NCI-H526 treated with DMSO at 0.1 percent for 48 hours (cell line): ENCODE measurements at regions not wholly inside any gene's neighbourhood (a gene's known extent, or its start where the extent isn't known, plus 50 kb on each side); places are given as distances from the start of the nearest gene placed in this dataset.
"Not testable (repeated sequence)": the region's sequence is repeated elsewhere in the genome, so short reads cannot be mapped to it uniquely, and the experiment has no call there.

Source experiments
- DNase-seq: peaks from one replicate; lab custom pipeline; 2025; lab: John Stamatoyannopoulos, UW

DNA sequence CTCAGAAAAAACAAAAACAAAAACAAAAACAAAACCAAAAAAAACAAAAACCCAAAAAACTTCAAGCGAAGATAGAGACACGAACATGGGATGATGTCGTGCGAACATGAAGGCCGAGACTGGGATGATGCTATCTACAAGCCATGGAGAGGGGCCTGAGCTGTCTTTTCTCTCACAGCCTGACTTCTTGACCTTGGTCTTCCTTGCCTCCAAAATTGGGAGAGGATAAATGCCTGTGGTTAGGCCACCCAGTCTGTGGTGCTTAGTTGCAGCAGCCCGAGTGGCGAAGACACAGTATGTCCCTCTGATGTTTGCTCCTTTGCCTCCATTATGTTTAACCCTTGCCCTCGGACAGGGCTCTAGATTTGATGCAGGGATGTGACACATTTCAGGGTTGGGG is 130.4 kb upstream of the BASP1 start:
- DNase-seq = no peak

- DNase-seq = no peak
Observed at GRCh38 chr5:17088051-17088450, 129.4 kb upstream of the BASP1 start.

GRCh38 chr5:17089001-17089400 is 128.4 kb upstream of the BASP1 start:
- no peak for DNase-seq

GRCh38 chr5:17089690-17090089 is 127.7 kb upstream of the BASP1 start:
- DNase-seq = no peak

GRCh38 chr5:17090839-17091238 is 126.6 kb upstream of the BASP1 start:
- no peak for DNase-seq

DNA sequence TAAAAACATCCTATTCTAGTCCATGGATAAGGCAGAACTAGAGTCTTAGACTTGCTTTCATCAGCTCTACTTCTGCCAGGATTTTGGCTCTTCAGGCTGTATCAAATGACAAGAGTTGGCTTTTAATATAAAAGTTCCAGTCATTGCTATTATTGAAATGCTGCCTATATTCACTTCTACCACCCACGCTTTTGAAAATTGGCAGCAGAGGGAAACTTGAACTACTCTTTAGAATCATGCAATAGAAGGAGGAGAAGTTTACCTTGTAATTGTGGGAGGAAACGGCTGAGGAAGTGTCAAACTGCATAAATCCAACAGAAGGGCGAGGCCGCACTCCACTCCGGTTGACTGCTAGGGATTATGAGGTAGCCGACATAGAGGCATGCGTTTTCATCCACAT is 122.6 kb upstream of the BASP1 start:
- no peak for DNase-seq

DNA sequence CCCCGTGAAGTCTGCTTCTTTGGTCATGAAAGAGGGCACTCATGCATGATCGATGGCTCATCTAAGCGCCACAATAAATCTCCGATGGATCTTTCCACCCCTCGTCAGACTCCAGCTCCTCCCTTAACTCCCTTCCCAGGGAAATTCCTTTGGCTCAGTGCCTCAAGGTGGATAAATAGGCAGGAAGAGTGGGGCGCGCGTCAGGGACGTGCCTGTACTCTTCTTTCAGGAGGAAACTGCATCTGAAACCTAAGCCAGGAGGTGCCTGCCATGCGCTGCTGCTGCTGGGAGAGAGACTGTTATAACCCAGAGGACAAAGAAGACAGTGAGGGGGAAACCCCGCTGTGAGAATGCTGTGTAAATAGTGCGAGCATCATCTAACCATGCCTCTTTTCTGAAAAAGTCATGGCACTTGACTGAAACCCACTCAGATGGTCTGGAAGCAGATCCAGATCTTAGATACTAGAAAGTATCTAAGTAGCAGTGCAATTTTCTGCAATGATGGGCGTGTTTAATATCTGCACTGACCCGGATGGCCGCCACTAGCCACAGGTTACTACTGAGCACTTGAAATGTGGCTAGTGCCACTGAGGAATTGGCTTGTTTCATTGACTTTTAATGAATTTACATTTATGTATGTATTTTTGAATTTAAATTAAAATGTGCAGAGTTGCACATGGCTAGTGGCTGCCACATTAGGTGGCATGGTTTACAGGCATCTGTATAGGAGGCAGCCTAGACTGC is 120.3 kb upstream of the BASP1 start:
- DNase-seq = no peak

GRCh38 chr5:17099946-17100345 is 117.5 kb upstream of the BASP1 start:
- no peak for DNase-seq

DNA sequence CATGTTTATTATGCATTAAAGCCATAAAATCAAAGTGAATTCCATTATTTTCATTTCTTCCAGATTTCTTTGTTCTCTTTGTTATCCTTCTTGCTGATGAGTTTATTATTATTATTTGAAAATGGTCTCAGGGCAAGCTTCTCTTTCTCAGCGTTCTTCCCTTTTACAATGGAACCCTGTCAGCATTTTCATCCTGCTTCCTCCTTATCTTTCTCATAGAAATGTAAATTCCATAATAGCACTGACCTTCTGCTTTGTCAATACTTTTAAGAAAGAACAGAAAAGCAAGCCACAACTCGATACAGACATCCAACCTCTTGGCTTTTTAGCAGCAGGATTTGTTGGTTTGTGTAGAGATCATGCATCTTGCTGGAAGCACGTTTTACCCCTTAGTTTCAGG is 114.0 kb upstream of the BASP1 start:
- DNase-seq = no peak

DNA sequence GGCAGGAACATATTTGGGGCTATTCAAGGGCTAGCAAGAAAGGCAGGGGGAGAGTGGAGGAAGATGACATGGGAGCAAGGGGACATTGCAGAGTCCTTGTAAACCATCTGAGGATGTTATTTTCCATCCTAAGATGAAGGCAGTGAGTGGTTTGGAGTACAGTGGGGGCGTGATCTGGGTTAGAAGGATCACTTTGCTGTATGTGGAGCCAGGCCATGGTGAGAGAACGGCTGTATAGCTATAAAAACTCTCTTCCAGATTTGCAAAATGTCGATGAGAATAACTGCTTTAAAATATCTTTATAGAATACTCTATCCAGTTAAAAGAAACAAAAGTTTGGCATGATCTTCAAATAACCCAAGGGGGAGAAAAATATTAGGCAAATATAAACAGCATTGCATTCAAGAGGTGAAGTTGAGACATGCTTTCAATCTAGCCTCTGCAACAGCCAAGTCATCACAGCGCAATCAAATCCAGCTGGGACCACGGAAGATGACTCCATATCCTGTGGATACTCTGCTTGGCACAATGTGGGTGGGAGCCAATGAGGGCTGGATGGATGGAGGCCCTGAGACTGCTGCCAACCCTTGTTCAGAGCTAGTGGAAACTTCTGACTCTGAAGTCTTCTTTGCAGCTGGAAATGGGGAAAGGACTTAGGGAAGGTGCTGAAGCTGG is 111.5 kb upstream of the BASP1 start:
- no peak for DNase-seq

GRCh38 chr5:17106521-17106920 is 110.9 kb upstream of the BASP1 start:
- DNase-seq = no peak

DNA sequence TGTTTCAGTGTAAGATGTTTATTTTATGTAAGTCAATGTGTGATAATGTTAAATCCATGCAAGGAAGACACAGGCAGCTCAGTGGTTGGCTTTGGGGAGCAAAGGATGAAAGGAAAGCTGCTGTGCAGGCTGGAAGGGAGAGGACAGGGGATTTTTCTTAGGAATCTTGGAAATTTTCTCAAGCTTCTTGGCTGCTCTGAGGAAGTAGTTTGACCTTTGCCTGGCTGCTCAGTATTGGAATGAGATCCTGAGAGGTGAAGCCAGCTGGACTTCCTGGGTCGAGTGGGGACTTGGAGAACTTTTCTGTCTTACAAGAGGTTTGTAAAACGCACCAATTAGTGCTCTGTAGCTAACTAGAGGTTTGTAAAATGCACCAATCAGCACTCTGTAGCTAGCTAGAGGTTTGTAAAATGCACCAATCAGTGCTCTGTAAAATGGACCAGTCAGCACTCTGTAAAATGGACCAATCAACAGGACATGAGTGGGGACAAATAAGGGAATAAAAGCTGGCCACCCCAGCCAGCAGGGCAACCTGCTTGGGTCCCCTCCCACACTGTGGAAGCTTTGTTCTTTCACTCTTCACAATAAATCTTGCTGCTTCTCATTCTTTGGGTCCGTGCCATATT is 105.2 kb upstream of the BASP1 start:
- DNase-seq = not testable (repeated sequence)

DNA sequence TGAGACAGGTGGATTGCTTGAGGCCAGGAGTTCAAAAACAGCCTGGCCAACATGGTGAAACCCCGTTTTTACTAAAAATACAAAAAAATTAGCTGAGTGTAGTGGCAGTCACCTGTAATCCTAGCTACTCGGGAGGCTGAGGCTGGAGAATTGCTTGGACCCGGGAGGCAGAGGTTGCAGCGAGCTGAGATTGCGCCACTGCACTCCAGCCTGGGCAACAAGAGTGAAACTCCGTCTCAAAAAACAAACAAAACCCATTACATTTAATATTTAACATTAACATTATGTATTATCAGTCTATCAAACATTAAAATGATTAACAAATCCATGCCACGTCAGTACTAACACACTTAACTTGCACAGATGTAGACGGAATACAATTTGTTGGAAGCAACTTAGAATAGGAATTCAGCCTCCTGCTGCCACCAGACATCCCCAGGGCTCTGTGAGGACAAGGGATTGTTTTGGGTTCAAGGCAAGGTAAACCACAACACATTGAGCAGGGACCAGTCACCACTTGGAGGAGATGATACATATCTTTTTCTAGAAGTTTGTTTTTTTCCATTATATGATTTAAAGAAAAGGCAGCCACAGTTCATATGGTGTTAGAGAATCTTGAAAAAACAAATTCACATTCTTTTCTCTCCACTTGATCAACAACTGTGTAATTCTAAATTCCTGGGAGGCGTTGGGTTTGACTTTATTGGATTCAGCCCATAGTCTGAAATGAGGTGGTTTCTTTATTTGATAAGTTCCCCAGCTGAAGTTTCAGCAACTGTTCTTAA is 104.1 kb upstream of the BASP1 start:
- DNase-seq = no peak

DNA sequence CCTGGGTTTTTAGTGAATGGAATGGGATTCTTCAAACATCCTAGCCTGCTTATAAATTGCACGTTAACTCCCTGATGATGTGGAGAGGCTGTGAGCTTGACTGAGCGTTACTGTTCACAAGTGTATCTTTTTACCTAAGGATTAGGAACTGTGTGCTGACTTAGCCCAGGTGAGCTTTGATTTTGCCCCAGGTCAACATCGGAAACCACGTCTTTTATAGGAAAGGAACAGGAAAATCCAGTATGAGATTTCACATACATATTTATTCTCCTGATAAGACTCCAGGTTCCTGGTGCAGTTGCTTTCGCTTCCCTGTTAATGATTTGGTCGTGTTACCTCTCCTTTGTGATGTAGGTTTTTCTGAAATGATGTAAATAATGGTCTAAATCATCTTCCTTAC is 103.2 kb upstream of the BASP1 start:
- no peak for DNase-seq

- no peak for DNase-seq
Observed at GRCh38 chr5:17114715-17115599, 102.5 kb upstream of the BASP1 start.

DNA sequence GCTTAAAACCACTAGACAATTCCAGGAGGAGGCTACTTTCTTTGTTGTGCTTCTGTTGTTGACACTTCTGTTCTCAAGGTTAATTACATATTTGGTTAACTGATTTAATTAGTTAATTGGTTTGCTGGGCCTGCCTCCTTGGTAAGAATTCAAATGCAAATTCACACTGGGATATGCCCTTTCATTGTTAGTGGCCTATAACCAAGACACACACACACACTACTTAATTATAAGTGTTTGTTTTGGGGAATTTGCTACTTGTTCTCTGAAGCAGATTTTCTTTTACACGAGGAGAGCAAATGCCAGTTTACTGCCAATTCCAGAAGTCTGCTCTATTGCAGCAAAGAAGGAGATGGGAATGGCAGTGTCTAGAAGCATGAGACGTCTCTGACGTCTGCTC is 101.6 kb upstream of the BASP1 start:
- DNase-seq = no peak

DNA sequence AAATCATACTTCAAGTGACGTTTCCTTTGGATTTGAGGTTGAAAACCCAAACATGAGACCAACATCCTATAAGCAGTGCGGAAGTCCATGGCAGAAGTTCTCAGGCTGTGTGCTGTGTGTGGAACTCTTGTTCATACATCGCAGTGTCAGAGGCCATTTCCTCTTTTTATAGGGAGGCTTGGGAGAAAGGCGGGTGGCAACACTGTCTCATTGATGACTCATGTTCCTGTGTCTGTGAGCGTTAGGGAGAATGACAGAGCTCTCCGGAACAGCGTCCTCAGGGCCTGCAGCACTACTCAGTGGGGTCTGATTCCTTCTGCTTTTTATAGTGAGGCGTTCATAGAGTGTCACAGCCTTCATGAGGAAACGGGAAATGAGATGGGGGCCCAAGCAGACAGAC is 98.8 kb upstream of the BASP1 start:
- no peak for DNase-seq

DNA sequence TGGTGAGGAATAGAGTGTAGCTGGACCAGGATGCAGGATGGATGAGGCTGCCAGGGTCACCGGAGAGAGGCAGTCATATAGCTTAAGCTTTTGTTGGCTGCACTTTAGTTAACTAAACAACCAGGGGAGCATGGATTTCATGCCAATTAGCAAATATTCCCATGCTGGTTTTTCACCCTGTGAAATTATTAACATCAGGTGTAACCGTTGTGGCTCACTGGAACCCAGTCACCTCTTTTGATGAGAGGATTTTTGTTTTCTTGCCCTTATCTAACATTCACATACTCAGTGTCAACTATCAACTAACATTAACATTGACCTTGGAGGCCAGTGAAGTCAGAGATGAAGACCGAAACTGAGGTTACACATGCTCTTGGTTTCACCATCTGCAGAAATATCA is 97.2 kb upstream of the BASP1 start:
- no peak for DNase-seq

DNA sequence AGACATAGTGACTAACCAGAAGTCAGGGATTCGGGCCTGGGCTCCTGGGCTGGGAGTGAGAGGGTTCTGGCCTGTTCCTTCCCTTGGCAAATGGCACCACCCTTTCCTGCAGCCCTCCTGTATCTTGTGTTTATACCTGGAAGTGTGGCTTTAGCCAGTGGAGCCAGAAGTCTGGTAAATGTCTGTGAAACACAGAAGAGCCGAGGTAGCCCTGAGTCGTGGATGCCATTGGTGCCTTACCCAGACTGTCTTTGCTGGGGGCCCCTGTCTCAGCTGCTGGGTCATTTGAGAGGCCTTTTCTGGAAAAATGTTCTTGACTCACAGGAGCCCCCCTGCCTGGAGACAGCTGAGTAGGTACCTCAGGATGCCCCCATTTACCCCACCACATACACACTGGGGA is 95.7 kb upstream of the BASP1 start:
- no peak for DNase-seq

DNA sequence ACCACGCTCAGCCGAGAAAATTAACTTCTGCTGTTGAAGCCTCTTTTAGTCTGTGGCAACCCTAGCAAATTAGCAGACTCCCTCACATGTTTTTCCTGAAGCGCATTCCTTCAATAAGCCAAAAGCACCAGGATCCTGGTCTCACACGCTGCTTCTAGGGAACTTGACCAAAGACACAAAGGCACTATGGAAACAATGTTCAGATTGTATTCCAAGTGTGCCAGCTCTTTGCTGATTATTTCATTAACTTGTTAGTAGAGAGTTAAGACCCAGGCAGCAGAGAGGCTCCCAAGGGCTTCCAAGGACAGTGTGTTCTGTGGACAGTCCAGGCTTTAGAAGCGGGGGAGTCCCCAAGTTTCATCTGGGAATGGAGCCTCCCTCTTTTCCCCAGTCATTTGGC is 94.4 kb upstream of the BASP1 start:
- no peak for DNase-seq

- not testable (repeated sequence) for DNase-seq
Observed at GRCh38 chr5:17123773-17124172, 93.7 kb upstream of the BASP1 start.
